ENCODE measurements at regions not wholly inside any gene's neighbourhood (a gene's known extent, or its start where the extent isn't known, plus 50 kb on each side); places are given as distances from the start of the nearest gene placed in this dataset.

GRCh38 chr10:83612746-83613145 lies 526.6 kb upstream of the GHITM start:
- WGBS (ENCODE audit: extremely low coverage, insufficient coverage, insufficient read length) = no CpG with 5 or more reads among the region's 2 CpGs
- no peak overlapping the region for H4K91ac ChIP-seq (ENCODE audit: low read depth, low read length)

GRCh38 chr10:83617172-83617571 lies 522.1 kb upstream of the GHITM start:
- Histone ChIP-seq H3K79me1 (ENCODE audit: low read length) (no peaks in the 10 kb centered on the region), H3K4me1 (ENCODE audit: control insufficient read depth in 1 of 2, insufficient read depth in 2 of 2, low read length in 2 of 2) (no peaks in the 10 kb centered on the region)

More at GRCh38 chr10:83612746-83613145, 526.6 kb upstream of the GHITM start:
- H2AFZ ChIP-seq (ENCODE audit: insufficient read depth, low read length, poor library complexity) = no peak overlapping the region
- H3K9ac ChIP-seq (ENCODE audit: low read length) = no peak overlapping the region
- H2BK120ac ChIP-seq (ENCODE audit: insufficient read depth, low read length, poor library complexity) = no peak overlapping the region
- no peak for DNase-seq
- no peaks in the 10 kb centered on the region for H3K27me3 ChIP-seq (ENCODE audit: insufficient read depth, low read length)
- H3K79me1 ChIP-seq (ENCODE audit: low read length) = no peaks in the 10 kb centered on the region
- H3K27ac ChIP-seq (ENCODE audit: low read depth, low read length) = no peak overlapping the region
- no peak overlapping the region for H3K14ac ChIP-seq (ENCODE audit: low read length)
- no peaks in the 10 kb centered on the region for H3K4me1 ChIP-seq (ENCODE audit: control insufficient read depth in 1 of 2, insufficient read depth in 2 of 2, low read length in 2 of 2)
- no peak overlapping the region for H3K18ac ChIP-seq (ENCODE audit: low read length)
- no peak overlapping the region for H3K4me2 ChIP-seq (ENCODE audit: low read length)
- H3K9me3 ChIP-seq (ENCODE audit: insufficient read depth, low read depth, low read length) = no peaks in the 10 kb centered on the region
- H3K4me3 ChIP-seq (ENCODE audit: low read depth, low read length) = no peak overlapping the region
- H4K8ac ChIP-seq (ENCODE audit: low read depth, low read length) = no peak overlapping the region
- no peak overlapping the region for H3K4ac ChIP-seq (ENCODE audit: low read depth, low read length)
- no peaks in the 10 kb centered on the region for H3K36me3 ChIP-seq (ENCODE audit: control insufficient read depth in 1 of 2, insufficient read depth in 2 of 2, low read length in 2 of 2)
- H3K23ac ChIP-seq (ENCODE audit: low read length) = no peak overlapping the region
- H2BK5ac ChIP-seq (ENCODE audit: low read depth, low read length, poor library complexity) = no peak overlapping the region
- H3K79me2 ChIP-seq (ENCODE audit: control insufficient read depth, insufficient read depth, low read length, poor library complexity) = no peaks in the 10 kb centered on the region
- no peak overlapping the region for H2AK5ac ChIP-seq (ENCODE audit: low read length)
- H4K12ac ChIP-seq (ENCODE audit: low read depth, low read length) = no peak overlapping the region
- H2BK12ac ChIP-seq (ENCODE audit: low read length) = no peak overlapping the region

GRCh38 chr10:83617692-83618545 lies 521.4 kb upstream of the GHITM start:
- Histone ChIP-seq H2AFZ (ENCODE audit: insufficient read depth, low read length, poor library complexity) (no peak overlapping the region), H3K4ac (ENCODE audit: low read depth, low read length) (no peak overlapping the region), H2BK12ac (ENCODE audit: low read length) (no peak overlapping the region), H3K4me1 (ENCODE audit: control insufficient read depth in 1 of 2, insufficient read depth in 2 of 2, low read length in 2 of 2) (no peaks in the 10 kb centered on the region), H3K4me2 (ENCODE audit: low read length) (no peak overlapping the region), H3K79me1 (ENCODE audit: low read length) (no peaks in the 10 kb centered on the region), H3K9me3 (ENCODE audit: insufficient read depth, low read depth, low read length) (no peaks in the 10 kb centered on the region), H3K79me2 (ENCODE audit: control insufficient read depth, insufficient read depth, low read length, poor library complexity) (no peaks in the 10 kb centered on the region), H3K23ac (ENCODE audit: low read length) (no peak overlapping the region), H4K8ac (ENCODE audit: low read depth, low read length) (no peak overlapping the region), H3K36me3 (ENCODE audit: control insufficient read depth in 1 of 2, insufficient read depth in 2 of 2, low read length in 2 of 2) (no peaks in the 10 kb centered on the region), H2BK120ac (ENCODE audit: insufficient read depth, low read length, poor library complexity) (no peak overlapping the region), H2AK5ac (ENCODE audit: low read length) (no peak overlapping the region), H3K4me3 (ENCODE audit: low read depth, low read length) (no peak overlapping the region), H4K12ac (ENCODE audit: low read depth, low read length) (no peak overlapping the region), H3K27me3 (ENCODE audit: insufficient read depth, low read length) (no peaks in the 10 kb centered on the region), H3K9ac (ENCODE audit: low read length) (no peak overlapping the region), H3K18ac (ENCODE audit: low read length) (no peak overlapping the region), H3K14ac (ENCODE audit: low read length) (no peak overlapping the region), H3K27ac (ENCODE audit: low read depth, low read length) (no peak overlapping the region), H2BK5ac (ENCODE audit: low read depth, low read length, poor library complexity) (no peak overlapping the region), H4K91ac (ENCODE audit: low read depth, low read length) (no peak overlapping the region)
- 100% methylated on average over 1 of the region's 5 CpGs for WGBS (ENCODE audit: extremely low coverage, insufficient coverage, insufficient read length)
- peak in 1 of 2 donors; percentile 1 for DNase-seq

More at GRCh38 chr10:83617172-83617571, 522.1 kb upstream of the GHITM start:
- Histone ChIP-seq H2BK5ac (ENCODE audit: low read depth, low read length, poor library complexity) (no peak overlapping the region), H3K4me3 (ENCODE audit: low read depth, low read length) (no peak overlapping the region), H3K14ac (ENCODE audit: low read length) (no peak overlapping the region), H3K4ac (ENCODE audit: low read depth, low read length) (no peak overlapping the region), H3K9me3 (ENCODE audit: insufficient read depth, low read depth, low read length) (no peaks in the 10 kb centered on the region), H3K18ac (ENCODE audit: low read length) (no peak overlapping the region), H3K79me2 (ENCODE audit: control insufficient read depth, insufficient read depth, low read length, poor library complexity) (no peaks in the 10 kb centered on the region), H3K9ac (ENCODE audit: low read length) (no peak overlapping the region), H2BK120ac (ENCODE audit: insufficient read depth, low read length, poor library complexity) (no peak overlapping the region), H2AFZ (ENCODE audit: insufficient read depth, low read length, poor library complexity) (no peak overlapping the region), H2AK5ac (ENCODE audit: low read length) (no peak overlapping the region), H3K27me3 (ENCODE audit: insufficient read depth, low read length) (no peaks in the 10 kb centered on the region), H3K23ac (ENCODE audit: low read length) (no peak overlapping the region), H4K8ac (ENCODE audit: low read depth, low read length) (no peak overlapping the region), H2BK12ac (ENCODE audit: low read length) (no peak overlapping the region), H3K27ac (ENCODE audit: low read depth, low read length) (no peak overlapping the region), H4K12ac (ENCODE audit: low read depth, low read length) (no peak overlapping the region), H3K36me3 (ENCODE audit: control insufficient read depth in 1 of 2, insufficient read depth in 2 of 2, low read length in 2 of 2) (no peaks in the 10 kb centered on the region), H3K4me2 (ENCODE audit: low read length) (no peak overlapping the region), H4K91ac (ENCODE audit: low read depth, low read length) (no peak overlapping the region)
- no CpG with 5 or more reads among the region's 1 CpG for WGBS (ENCODE audit: extremely low coverage, insufficient coverage, insufficient read length)
- DNase-seq = no peak

GRCh38 chr10:83625831-83626360 lies 513.4 kb upstream of the GHITM start:
- Histone ChIP-seq H2BK5ac (ENCODE audit: low read depth, low read length, poor library complexity) (no peak overlapping the region), H3K4me1 (ENCODE audit: control insufficient read depth in 1 of 2, insufficient read depth in 2 of 2, low read length in 2 of 2) (peaks cover 0 to 3% of the 10 kb centered on the region in 2 experiments), H3K27me3 (ENCODE audit: insufficient read depth, low read length) (no peaks in the 10 kb centered on the region), H3K36me3 (ENCODE audit: control insufficient read depth in 1 of 2, insufficient read depth in 2 of 2, low read length in 2 of 2) (no peaks in the 10 kb centered on the region), H2BK12ac (ENCODE audit: low read length) (no peak overlapping the region), H3K79me2 (ENCODE audit: control insufficient read depth, insufficient read depth, low read length, poor library complexity) (no peaks in the 10 kb centered on the region), H3K27ac (ENCODE audit: low read depth, low read length) (peak overlapping the region; percentile 16), H3K14ac (ENCODE audit: low read length) (no peak overlapping the region), H3K9ac (ENCODE audit: low read length) (no peak overlapping the region), H2BK120ac (ENCODE audit: insufficient read depth, low read length, poor library complexity) (no peak overlapping the region), H3K4me2 (ENCODE audit: low read length) (no peak overlapping the region), H3K4ac (ENCODE audit: low read depth, low read length) (no peak overlapping the region), H2AFZ (ENCODE audit: insufficient read depth, low read length, poor library complexity) (no peak overlapping the region), H4K8ac (ENCODE audit: low read depth, low read length) (no peak overlapping the region), H2AK5ac (ENCODE audit: low read length) (no peak overlapping the region), H3K23ac (ENCODE audit: low read length) (no peak overlapping the region), H3K9me3 (ENCODE audit: insufficient read depth, low read depth, low read length) (no peaks in the 10 kb centered on the region), H4K91ac (ENCODE audit: low read depth, low read length) (no peak overlapping the region), H3K4me3 (ENCODE audit: low read depth, low read length) (no peak overlapping the region), H3K79me1 (ENCODE audit: low read length) (peaks cover 2% of the 10 kb centered on the region), H3K18ac (ENCODE audit: low read length) (no peak overlapping the region), H4K12ac (ENCODE audit: low read depth, low read length) (no peak overlapping the region)
- no CpG with 5 or more reads among the region's 5 CpGs for WGBS (ENCODE audit: extremely low coverage, insufficient coverage, insufficient read length)
- no peak for DNase-seq
